Epithelial cell of proximal tubule (primary cell): ENCODE measurements at regions not wholly inside any gene's neighbourhood (a gene's known extent, or its start where the extent isn't known, plus 50 kb on each side); places are given as distances from the start of the nearest gene placed in this dataset.

Experiments
- DNase-seq: peaks from one replicate; pipeline ENCODE4 v3.0.0-alpha.2; 2011; ENCODE audit warnings: low read depth
- H3K4me3 ChIP-seq: 2 replicates; pipeline ENCODE4 v1.5.1; 2011; ENCODE audit warnings: low read depth, mild to moderate bottlenecking, low read length
- TF ChIP-seq, protein P1 (sequence below): conservative IDR thresholded peaks from 2 replicates; pipeline ENCODE4 v1.5.1; 2012; ENCODE audit warnings: low read depth, mild to moderate bottlenecking, low read length

- TF ChIP-seq, protein P1, sequence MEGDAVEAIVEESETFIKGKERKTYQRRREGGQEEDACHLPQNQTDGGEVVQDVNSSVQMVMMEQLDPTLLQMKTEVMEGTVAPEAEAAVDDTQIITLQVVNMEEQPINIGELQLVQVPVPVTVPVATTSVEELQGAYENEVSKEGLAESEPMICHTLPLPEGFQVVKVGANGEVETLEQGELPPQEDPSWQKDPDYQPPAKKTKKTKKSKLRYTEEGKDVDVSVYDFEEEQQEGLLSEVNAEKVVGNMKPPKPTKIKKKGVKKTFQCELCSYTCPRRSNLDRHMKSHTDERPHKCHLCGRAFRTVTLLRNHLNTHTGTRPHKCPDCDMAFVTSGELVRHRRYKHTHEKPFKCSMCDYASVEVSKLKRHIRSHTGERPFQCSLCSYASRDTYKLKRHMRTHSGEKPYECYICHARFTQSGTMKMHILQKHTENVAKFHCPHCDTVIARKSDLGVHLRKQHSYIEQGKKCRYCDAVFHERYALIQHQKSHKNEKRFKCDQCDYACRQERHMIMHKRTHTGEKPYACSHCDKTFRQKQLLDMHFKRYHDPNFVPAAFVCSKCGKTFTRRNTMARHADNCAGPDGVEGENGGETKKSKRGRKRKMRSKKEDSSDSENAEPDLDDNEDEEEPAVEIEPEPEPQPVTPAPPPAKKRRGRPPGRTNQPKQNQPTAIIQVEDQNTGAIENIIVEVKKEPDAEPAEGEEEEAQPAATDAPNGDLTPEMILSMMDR: no peak
- DNase-seq: no peak
- no peak overlapping the region for H3K4me3 ChIP-seq
Observed at GRCh38 chr5:170159947-170160346, 54.2 kb downstream of the FOXI1 start.

- no peak for DNase-seq
- H3K4me3 ChIP-seq: no peak overlapping the region
- TF ChIP-seq, protein P1: no peak
Observed at GRCh38 chr5:170161069-170161468, 55.4 kb downstream of the FOXI1 start.

DNA sequence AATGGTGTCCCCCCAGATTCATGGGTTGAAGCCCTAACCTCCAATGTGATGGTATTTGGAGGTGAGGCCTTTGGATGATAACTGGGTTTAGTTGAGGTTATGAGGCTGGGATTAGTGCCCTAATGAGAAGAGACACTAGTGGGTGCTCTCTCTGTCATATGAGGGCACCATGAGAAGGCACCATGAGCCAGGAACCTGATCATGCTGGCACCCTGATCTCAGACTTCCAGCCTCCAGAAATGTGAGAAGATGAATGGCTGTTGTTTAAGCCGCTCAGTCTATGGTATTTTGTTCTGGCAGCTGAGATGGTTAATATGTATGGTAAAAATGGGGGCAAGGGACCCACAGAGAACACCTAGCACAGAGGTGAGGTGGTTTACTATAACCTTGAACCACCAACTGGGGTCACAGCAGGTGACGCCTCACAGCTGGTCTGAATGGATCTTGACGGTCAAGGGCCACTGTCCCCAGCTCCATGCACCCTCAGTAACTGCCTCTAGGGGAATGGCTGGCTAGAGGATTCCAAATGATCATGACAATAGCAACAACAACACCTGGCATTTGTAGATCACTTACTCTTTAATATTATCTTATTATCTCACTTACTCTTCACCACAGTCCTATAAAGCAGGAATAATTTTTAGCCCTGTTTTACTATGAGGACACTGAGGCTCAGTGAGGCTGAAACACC, 57.1 kb downstream of the FOXI1 start:
- TF ChIP-seq, protein P1: peak; percentile 1
- no peak overlapping the region for H3K4me3 ChIP-seq
- DNase-seq: no peak

DNA sequence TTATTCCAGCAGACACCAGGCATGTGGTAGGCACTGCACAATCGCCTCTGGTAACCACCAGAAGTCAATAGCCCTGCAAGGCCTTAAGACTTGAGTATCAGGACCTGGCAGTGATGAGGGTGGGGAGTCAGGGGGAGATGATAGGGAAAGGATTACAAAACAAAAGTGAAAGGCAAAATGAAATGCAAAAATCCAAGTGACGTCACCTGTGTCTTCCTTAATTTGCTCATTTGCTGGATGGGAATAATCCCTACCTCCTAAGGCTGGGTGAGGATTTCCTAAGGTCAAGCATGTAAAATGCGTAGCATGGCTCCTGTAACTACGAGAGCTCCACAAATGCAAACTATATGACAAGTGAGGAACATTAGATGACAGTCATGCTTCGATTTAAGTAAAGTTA, 58.4 kb downstream of the FOXI1 start:
- no peak for DNase-seq
- no peak overlapping the region for H3K4me3 ChIP-seq
- TF ChIP-seq, protein P1: no peak

GRCh38 chr5:170164921-170165320, 59.2 kb downstream of the FOXI1 start:
- TF ChIP-seq, protein P1: no peak
- H3K4me3 ChIP-seq: no peak overlapping the region
- no peak for DNase-seq

GRCh38 chr5:170166101-170166500, 60.4 kb downstream of the FOXI1 start:
- H3K4me3 ChIP-seq: no peak overlapping the region
- DNase-seq: no peak
- TF ChIP-seq, protein P1: no peak

GRCh38 chr5:170168002-170168401, 62.3 kb downstream of the FOXI1 start:
- no peak for DNase-seq
- no peak overlapping the region for H3K4me3 ChIP-seq
- TF ChIP-seq, protein P1: no peak
